ENCODE measurements at regions not wholly inside any gene's neighbourhood (a gene's known extent, or its start where the extent isn't known, plus 50 kb on each side); places are given as distances from the start of the nearest gene placed in this dataset.
A peak's percentile ranks its signal among the peaks of the same experiment; 100 is the strongest.

DNA sequence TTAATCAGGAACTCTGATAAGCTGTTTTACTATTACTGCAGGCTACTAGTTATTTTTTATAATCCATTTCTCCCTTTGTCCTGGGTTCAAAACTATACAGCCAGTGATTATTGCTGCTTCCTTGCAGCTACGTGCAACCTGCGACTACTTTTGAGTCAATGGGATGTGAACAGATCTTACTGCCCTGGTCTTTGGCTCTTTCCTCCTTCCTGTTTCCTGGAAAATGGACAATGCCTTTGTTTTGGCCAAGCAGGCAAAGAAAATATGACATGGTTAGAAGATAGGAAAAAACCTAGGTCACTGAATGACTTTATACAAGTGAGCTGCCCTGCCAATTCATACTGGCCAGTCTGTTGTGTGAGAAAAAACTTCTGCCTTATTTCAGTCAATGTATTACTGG is 201.2 kb upstream of the KLF12 start:
- DNase-seq, result no peak

GRCh38 chr13:74329962-74330361 is 195.8 kb upstream of the KLF12 start:
- DNase-seq, result no peak

- DNase-seq, result no peak
Measured at GRCh38 chr13:74325106-74325505, 190.9 kb upstream of the KLF12 start.

DNA sequence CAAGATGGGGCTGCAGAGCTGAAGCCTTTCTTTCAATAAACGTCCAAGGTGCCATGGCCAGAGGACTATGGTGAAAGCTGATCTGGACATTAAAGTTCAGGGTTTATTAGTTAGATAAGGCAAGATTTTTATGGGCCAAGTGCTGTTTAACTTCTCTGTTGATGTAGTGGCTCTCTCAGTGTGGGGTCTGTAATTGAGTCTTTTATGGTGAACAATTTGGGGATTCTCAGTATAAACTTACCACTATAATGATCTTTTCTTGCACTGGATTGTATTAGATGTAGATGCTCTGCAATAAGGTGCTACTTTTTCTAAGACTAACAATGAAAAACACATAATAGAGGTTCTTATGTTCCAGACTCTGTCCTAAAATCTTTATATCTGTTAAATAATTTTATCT is 190.1 kb upstream of the KLF12 start:
- DNase-seq, result no peak

DNA sequence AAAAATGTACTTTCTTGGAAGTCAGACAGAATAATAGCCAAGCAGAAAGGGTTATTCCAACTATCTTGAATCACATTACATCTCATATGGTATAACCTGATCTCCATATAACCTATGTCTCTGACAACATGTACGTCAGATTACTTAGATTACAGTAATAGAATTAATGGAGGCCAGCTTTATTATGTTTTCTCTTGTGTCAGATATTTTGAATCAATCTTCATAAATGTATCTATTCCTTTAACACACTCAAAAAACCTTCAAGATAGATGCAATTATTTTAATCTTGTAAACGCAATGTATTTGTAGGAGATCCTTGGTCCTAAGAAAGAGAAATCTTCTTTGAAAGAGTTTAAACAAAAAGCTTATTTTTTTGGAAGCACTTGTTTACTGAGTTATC is 188.4 kb upstream of the KLF12 start:
- DNase-seq, result no peak

- DNase-seq, result no peak
Measured at GRCh38 chr13:74320282-74320681, 186.1 kb upstream of the KLF12 start.

DNA sequence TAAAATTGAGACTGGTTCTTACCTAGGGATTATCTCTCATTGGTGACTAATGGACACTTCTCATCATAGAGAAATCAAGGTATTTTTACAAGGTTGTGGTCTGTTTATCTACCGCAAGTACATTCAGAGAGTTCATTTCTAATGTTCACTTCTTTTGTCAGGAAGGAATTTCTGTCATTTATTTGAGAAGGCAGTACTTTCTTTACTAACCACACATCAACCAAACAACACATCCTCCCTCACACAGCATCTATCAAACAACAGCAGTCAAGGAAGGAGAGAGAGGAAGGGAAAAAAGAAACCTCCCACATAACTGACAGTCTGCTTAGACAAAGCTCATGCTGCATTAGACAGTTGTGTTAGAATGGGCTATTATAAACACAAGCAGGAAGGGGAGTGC is 182.3 kb upstream of the KLF12 start:
- DNase-seq, result no peak

- DNase-seq, result no peak
Measured at GRCh38 chr13:74306496-74306895, 172.3 kb upstream of the KLF12 start.

- no peak for DNase-seq
Measured at GRCh38 chr13:74305876-74306275, 171.7 kb upstream of the KLF12 start.

- DNase-seq, result no peak
Measured at GRCh38 chr13:74301258-74301935, 167.2 kb upstream of the KLF12 start.

DNA sequence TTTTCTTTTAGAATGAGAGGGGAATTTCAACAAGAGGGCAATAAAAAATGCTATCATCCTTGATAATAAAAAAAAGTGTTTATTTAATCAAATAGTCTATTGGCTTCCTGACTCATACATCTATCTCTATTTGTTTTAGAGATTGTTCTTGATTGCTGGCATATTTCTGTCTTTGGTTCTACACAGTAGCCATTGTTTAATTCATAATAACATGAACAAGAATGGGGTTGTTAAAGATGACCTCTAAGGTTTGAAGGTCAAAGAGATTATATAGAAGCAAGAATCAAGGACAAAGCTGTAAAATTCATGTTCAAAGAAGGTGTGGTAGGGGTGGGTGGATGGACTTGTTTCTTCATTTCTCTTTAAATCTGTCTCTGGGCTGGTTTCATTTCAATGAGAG is 166.0 kb upstream of the KLF12 start:
- no peak for DNase-seq

DNA sequence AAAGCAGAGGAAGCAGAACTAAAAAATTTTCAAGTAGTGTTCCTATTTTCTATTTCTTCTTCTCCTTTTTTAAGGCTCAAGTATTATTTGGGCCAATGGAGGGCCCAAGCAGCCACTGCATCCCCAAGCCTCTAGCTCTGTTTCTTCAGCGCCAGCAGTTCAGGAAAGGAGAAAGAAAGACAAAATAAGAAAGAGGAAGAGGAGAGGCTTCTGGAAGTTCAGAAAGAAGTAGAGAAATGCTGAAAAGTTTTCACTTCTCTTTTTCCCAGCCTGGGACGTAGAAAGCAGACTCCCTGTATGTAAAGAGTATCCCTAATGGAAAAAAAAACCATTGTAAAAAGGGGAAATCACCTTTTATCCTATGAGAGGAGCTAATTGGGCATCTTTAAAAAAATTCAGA is 165.5 kb upstream of the KLF12 start:
- no peak for DNase-seq

DNA sequence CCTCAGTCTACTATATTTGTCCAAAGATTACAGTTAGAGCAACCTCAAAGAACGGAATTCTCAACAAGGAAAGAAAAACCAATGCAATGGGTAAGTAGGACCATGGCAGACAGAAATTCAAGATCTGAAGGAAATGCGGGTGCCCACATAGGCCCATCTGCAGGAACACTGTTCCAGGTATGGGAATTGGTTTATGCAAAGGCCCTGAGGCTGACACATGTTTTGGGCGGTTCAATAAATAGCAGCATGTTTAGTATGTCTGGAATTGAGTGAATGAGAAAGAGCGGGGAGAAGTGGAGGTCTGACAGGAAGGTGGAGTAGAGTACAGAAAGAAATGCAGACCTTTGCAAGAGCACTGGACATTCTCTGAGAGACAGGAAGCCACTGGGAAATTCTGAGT is 164.7 kb upstream of the KLF12 start:
- no peak for DNase-seq

- DNase-seq, result no peak
Measured at GRCh38 chr13:74289861-74290773, 155.9 kb upstream of the KLF12 start.

DNA sequence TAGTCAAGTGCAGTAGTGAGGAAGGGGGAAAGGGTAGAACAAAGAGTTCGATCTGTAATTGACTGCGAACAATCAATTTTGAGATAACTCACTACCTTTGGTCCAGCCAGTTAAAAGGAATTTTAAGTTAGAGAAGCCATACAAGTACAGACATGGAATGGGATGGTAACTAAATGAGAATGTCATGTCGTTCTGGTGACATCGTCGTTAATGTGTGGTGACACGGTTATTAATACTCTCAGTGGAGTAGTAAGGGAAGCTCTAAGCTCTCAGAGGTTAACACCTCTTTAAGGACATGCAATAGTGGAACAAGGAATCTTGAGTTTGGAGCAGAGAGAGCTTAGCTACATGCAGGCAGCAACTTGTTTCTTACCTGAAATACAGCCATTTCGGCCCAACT is 154.9 kb upstream of the KLF12 start:
- no peak for DNase-seq

DNA sequence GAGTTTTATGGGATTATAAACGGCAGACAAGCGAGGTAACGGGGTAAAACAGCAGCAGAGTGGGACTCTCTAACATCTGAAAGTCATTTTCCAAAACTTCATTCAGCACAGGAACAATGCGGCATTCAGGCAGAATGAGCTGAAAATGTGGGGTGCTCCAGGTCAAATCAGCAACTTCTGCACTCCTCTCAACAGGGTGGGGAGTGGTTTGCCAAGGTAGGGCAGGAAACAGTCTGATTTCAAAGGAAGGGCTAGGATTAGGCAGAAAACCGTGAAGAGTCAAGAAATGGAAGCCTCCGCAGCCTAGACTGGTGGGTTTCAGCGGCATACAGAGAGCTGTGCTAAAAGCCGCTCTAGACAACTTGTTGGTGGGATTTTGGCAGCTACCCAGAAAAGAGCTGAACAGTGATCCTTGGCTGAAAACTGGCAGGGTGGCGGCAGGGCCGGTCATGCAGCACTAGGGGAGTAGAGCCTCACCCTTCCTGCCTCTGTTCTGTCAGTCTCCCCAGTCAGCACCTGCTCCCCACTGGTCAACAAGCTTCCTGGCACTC is 154.2 kb upstream of the KLF12 start:
- DNase-seq, result peak; percentile 5

DNA sequence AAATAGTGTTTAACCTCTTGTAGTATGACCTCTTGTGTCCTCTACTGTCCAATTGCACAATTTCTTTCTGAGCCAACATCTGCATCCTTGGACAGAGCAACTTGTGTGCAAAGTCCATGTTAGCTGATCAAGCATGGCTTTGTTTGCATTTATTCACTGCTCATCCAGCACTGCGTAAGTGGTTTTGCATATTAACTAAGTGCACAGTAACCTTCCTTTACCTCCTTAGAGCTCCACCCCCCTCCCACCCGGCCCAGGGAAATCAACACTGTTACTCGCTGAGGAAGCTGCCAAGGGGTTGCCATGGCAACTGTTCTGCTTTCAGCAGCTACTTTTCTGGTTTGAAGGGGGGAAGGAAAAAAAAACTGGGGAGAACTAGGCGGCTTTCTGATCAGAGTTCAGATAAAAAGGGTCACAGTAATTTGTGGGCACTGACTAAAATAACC is 153.5 kb upstream of the KLF12 start:
- DNase-seq, result peak; percentile 82

- no peak for DNase-seq
Measured at GRCh38 chr13:74280795-74281490, 146.7 kb upstream of the KLF12 start.

- no peak for DNase-seq
Measured at GRCh38 chr13:74280093-74280794, 146.0 kb upstream of the KLF12 start.

- no peak for DNase-seq
Measured at GRCh38 chr13:74278901-74279300, 144.7 kb upstream of the KLF12 start.

GRCh38 chr13:74274916-74275315 is 140.7 kb upstream of the KLF12 start:
- DNase-seq, result no peak

DNA sequence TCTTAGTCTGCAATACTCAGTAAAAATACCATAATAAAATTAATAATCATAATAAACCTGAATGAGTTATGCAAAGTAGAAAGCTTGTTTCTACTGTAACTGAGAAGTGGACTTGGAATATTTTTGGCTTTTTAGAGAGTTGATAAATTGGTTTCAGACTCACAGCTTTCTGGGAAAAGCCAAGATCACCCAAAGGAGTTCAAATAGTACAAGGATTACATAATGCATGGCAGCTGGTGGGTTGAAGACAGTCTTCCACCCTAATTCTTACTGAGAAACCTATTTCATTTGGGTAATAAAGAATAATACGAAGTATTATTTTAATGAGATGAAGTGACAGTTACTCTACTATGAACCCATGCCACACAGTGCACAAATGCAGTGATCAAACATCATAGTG is 139.4 kb upstream of the KLF12 start:
- no peak for DNase-seq

DNA sequence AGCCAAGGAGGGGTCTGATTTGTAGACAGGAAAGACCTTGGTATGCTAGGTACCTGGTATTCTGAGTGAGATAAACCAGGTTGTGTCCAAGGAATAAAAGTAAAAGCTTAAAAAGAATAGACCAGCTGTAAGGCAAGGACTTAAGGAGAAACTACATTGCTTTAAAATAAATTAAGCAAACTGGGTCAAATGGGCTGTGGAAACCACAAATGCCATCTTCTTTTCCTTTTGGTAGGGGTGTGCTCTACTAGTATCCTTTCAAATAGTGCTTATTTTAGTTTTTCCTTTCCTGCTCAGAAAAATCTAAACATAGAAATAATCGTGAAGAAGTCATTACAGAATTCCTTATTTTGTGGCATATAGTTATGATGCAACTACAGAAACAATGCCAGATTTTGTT is 138.6 kb upstream of the KLF12 start:
- no peak for DNase-seq
